ENCODE measurements at regions not wholly inside any gene's neighbourhood (a gene's known extent, or its start where the extent isn't known, plus 50 kb on each side); places are given as distances from the start of the nearest gene placed in this dataset.

DNA sequence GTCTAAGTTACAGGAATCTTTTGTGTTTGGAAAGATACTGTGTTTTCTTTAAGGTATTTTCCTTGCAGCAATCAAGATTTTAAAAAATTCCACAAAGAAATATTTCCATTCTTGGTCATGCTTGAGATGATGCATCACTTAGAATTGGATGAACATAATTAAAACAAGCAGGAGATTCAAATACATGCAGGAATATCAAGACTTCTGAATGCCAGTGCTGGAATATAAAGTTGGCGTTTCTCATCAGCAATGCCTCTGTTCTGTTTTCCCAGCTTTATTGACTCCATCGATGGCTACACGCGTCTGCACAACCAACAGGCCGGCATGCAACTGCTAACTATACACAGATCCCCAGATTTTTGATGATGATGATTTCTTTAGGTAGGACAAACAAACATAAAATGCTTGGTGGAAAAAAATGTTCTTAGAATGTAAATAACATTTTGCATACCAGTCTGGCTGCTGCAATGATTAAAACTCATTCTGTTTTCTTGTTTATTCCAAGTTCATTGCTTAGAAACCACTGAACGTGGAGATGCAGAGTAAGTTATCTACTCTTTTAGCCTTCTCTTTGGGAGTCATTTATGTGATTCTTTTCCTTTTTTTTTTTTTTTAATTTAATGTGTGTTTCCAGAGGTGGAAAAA lies 91.3 kb upstream of the FAM171A1 start:
- in situ Hi-C loops (cut with MboI; ENCODE audit: low sequenced_read_pairs): no loop called here

DNA sequence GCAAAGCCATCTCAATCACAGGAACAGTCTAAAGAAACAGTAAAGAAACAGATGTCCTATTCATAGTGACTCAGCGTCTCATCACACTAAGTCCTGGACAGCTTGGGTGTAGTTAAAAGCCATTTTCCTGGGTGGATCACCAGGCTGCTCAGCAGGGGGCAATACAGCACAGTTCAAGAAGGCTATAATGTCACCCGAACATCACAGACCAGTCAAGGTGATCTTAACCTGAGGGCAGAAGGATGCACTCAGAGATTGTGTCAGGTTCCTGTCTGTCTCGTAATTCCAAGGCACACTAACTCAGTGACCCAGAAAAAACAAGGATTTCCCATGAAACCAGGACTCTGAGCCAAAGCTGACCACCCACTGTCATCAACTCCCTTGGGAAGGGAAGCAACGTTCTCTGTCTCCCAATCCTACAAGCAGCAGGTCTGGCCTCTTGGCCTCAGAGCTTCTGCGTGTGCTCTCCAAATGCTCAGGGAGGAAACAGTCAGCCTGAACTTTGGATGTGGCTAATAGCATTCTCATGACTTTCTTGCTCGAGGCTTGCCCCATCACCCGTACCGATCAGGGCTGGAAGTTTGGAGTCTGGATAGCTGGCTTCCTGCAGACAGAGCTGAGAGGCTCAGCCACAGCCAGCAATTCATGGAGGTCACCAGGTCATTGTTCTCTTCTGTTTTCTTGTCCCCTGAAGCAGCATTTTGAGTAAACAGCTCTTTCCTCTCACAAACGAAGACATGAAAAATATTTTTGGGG lies 90.4 kb upstream of the FAM171A1 start:
- in situ Hi-C loops (cut with MboI; ENCODE audit: low sequenced_read_pairs): no loop called here

- in situ Hi-C loops (cut with MboI; ENCODE audit: low sequenced_read_pairs): no loop called here
Measured at GRCh38 chr10:15460661-15461060, 89.6 kb upstream of the FAM171A1 start.

GRCh38 chr10:15459218-15459617 lies 88.1 kb upstream of the FAM171A1 start:
- in situ Hi-C loops (cut with MboI; ENCODE audit: low sequenced_read_pairs): no loop called here

DNA sequence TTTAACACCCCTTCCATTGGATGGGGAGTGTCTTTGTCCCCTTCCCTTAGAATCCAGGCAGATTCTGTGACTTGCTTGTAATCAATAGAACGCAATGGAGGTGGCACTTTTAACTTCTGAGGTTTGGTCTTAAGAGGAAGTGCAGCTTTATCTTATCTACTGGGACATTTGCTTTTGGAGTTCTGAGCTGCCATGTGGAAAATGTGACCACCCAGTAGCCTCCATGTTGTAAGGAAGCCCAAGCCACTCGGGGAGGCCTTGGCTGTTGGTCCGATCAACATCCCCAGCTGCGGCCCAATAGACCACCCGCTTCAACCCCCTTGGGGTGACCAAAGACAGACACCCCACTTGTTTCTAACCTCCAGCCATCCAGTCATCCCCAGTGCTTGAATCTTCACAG lies 86.3 kb upstream of the FAM171A1 start:
- in situ Hi-C loops (cut with MboI; ENCODE audit: low sequenced_read_pairs): no loop called here

DNA sequence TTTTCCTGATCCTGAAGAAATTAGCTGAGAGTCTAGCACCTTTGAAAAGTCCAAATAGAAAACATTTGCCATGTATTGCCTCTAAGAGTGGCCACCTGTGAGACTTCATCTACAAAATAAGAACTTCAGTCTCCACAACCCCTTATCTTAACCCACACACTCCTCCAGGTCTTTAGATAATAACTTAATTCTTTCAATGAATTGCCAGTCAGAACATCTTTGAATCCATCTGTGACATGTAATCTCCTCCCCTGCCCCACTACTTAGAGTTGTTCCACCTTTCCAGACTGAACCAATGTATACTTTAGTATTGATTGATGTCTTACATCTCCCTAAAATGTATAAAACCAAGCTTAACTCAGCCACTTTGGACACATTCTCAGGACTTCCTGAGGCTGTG lies 84.4 kb upstream of the FAM171A1 start:
- in situ Hi-C loops (cut with MboI; ENCODE audit: low sequenced_read_pairs): no loop called here

GRCh38 chr10:15453926-15454325 lies 82.8 kb upstream of the FAM171A1 start:
- in situ Hi-C loops (cut with MboI; ENCODE audit: low sequenced_read_pairs): no loop called here

DNA sequence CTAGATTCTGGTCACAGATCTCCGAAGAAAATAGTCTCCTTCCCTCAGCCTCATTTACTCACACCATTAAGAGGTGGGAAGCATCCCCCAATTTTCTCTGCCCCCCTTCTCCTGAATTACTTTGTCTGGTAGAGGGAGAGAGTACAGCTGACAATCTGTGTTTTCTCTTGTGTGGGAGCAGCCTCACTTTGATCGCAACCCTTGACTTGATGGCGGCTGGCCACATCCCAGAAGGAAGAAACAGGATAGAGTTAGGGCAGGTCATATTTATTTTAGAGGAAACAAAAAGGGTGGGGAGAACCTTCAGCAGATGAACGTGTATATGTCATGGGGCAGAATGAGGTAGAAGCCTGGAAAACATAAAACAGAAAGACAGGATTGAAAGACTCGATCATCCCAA lies 82.4 kb upstream of the FAM171A1 start:
- in situ Hi-C loops (cut with MboI; ENCODE audit: low sequenced_read_pairs): no loop called here

GRCh38 chr10:15452545-15452944 lies 81.5 kb upstream of the FAM171A1 start:
- in situ Hi-C loops (cut with MboI; ENCODE audit: low sequenced_read_pairs): no loop called here

GRCh38 chr10:15451137-15452094 lies 80.3 kb upstream of the FAM171A1 start:
- in situ Hi-C loops (cut with MboI; ENCODE audit: low sequenced_read_pairs): no loop called here

DNA sequence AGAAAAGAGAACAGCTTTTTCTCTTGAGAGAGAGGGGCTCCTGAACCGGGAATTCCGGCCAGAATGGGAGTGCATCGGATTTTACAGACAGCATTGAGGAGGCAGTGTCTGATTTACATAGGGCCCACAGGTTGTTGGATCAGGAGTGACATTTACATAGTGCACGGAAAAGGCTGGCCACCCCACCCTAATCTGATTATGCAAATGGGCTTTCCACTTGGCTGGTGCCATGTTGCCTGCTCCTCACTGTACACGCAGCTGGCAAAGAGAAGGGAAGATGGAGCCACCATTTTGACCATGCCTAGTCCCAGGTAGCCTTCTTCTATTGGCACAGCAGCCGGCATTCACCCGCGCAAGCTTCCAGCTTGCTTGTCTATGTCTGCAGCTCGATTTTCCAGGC lies 77.5 kb upstream of the FAM171A1 start:
- in situ Hi-C loops (cut with MboI; ENCODE audit: low sequenced_read_pairs): no loop called here

- in situ Hi-C loops (cut with MboI; ENCODE audit: low sequenced_read_pairs): no loop called here
Measured at GRCh38 chr10:15445006-15445390, 73.9 kb upstream of the FAM171A1 start.

- in situ Hi-C loops (cut with MboI; ENCODE audit: low sequenced_read_pairs): no loop called here
Measured at GRCh38 chr10:15444105-15445005, 73.3 kb upstream of the FAM171A1 start.

DNA sequence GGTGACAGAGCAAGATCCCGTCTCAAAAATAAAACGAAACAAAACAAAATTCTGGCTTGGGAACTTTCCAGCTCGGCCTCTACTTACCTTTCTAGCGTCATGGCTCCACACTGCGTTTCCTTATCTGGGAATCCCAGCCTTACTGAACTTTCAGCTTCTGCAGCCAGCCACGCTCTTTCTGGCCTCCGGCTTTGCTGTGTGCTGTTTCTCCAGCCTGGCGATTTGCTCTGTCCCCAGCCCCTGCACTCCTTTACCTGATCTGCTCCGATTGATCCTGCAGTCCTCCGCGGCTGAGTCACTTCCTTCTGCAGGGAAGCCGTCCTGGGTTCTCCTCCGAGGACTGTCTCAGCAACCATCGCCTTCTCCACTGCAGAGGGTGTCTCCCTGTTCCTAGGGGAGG lies 71.0 kb upstream of the FAM171A1 start:
- in situ Hi-C loops (cut with MboI; ENCODE audit: low sequenced_read_pairs): no loop called here

- in situ Hi-C loops (cut with MboI; ENCODE audit: low sequenced_read_pairs): no loop called here
Measured at GRCh38 chr10:15440204-15440711, 69.2 kb upstream of the FAM171A1 start.

DNA sequence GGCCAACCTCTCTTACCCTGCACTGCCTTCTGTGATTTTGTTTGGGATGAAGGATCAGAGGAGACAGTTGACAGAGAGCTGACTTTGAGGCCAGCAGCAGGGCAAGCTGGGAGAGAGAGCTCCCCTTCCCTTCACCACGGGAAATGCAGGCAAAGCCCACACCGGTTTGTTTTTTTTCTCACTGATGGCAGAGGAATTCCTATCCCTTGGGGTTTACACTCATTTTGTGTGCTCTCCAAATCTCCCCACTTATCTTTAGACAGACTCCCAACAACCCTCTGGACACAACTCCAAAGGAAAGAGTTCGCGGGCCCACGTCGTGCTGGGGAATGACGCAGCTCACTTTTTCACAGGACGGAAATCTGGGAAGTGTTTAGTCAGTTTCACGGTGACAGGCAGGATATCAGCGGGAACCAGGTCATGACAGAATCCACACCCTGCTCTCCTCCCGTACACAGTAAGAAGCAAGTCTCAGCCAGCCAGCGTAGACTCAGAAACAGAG lies 68.3 kb upstream of the FAM171A1 start:
- in situ Hi-C loops (cut with MboI; ENCODE audit: low sequenced_read_pairs): loop anchor here (10.0 kb wide), 1 partner anchor 285 kb away; no protein-coding TSS in a partner anchor

GRCh38 chr10:15436696-15437095 lies 65.6 kb upstream of the FAM171A1 start:
- in situ Hi-C loops (cut with MboI; ENCODE audit: low sequenced_read_pairs): loop anchor here (10.0 kb wide), 1 partner anchor 288 kb away; no protein-coding TSS in a partner anchor

GRCh38 chr10:15433850-15434537 lies 62.9 kb upstream of the FAM171A1 start:
- in situ Hi-C loops (cut with MboI; ENCODE audit: low sequenced_read_pairs): loop anchor here (10.0 kb wide), 1 partner anchor 291 kb away; no protein-coding TSS in a partner anchor

DNA sequence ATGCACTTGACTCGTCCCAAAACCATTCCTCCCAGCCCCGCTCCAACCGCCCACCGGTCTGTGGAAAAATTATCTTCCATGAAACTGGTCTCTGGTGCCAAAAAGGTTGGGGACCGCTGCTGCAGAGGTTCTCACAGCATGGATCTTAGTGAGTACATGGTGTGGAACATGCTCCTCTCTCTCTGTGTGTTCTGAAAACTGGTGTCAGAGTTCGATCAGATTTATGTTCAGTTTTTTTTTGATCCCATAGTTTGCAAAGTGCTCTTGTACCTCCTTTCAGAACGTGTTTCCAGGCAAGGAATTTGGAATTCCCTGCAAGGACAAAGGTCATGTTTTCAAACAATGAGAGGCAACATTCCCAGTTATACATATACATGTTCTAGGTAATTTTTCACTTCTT lies 61.2 kb upstream of the FAM171A1 start:
- in situ Hi-C loops (cut with MboI; ENCODE audit: low sequenced_read_pairs): loop anchor here (10.0 kb wide), 1 partner anchor 293 kb away; no protein-coding TSS in a partner anchor

Data from HL-60/S4 (cell line).